ENCODE measurements at regions not wholly inside any gene's neighbourhood (a gene's known extent, or its start where the extent isn't known, plus 50 kb on each side); places are given as distances from the start of the nearest gene placed in this dataset.

- Histone ChIP-seq H3K27ac (ENCODE audit: low read depth in 1 of 2, low read length in 1 of 2) (no peak overlapping the region), H3K4me1 (ENCODE audit: control insufficient read depth in 2 of 2, insufficient read depth in 2 of 2, low read length in 2 of 2) (no peaks in the 10 kb centered on the region), H3K36me3 (ENCODE audit: control insufficient read depth in 2 of 2, insufficient read depth in 2 of 2, low read length in 1 of 2) (no peaks in the 10 kb centered on the region), H3K27me3 (ENCODE audit: control insufficient read depth in 2 of 2, insufficient read depth in 1 of 2, low read length in 1 of 2) (peaks cover 0 to 1% of the 10 kb centered on the region in 2 donors), H3K4me3 (ENCODE audit: low read length in 2 of 2) (no peak overlapping the region), H3K9me3 (ENCODE audit: control insufficient read depth in 2 of 2, insufficient read depth in 1 of 2, low read length in 1 of 2) (no peaks in the 10 kb centered on the region)
- 89% methylated on average over 8 of the region's 8 CpGs for WGBS
- DNase-seq (ENCODE audit: low read depth in 6 of 9, low spot score in 9 of 9) = no peak
These were observed 58.5 kb upstream of the TWIST2 start for GRCh38 chr2:238789317-238789806.

GRCh38 chr2:238790126-238790832 lies 57.6 kb upstream of the TWIST2 start:
- Histone ChIP-seq H3K4me1 (ENCODE audit: control insufficient read depth in 2 of 2, insufficient read depth in 2 of 2, low read length in 2 of 2) (no peaks in the 10 kb centered on the region), H3K27me3 (ENCODE audit: control insufficient read depth in 2 of 2, insufficient read depth in 1 of 2, low read length in 1 of 2) (no peaks in the 10 kb centered on the region), H3K27ac (ENCODE audit: low read depth in 1 of 2, low read length in 1 of 2) (no peak overlapping the region), H3K9me3 (ENCODE audit: control insufficient read depth in 2 of 2, insufficient read depth in 1 of 2, low read length in 1 of 2) (no peaks in the 10 kb centered on the region), H3K36me3 (ENCODE audit: control insufficient read depth in 2 of 2, insufficient read depth in 2 of 2, low read length in 1 of 2) (no peaks in the 10 kb centered on the region), H3K4me3 (ENCODE audit: low read length in 2 of 2) (no peak overlapping the region)
- DNase-seq (ENCODE audit: low read depth in 6 of 9, low spot score in 9 of 9) = no peak
- WGBS = 93% methylated on average over 16 of the region's 16 CpGs

- Histone ChIP-seq H3K27ac (ENCODE audit: low read depth in 1 of 2, low read length in 1 of 2) (no peak overlapping the region), H3K36me3 (ENCODE audit: control insufficient read depth in 2 of 2, insufficient read depth in 2 of 2, low read length in 1 of 2) (no peaks in the 10 kb centered on the region), H3K4me3 (ENCODE audit: low read length in 2 of 2) (no peak overlapping the region), H3K27me3 (ENCODE audit: control insufficient read depth in 2 of 2, insufficient read depth in 1 of 2, low read length in 1 of 2) (no peaks in the 10 kb centered on the region), H3K4me1 (ENCODE audit: control insufficient read depth in 2 of 2, insufficient read depth in 2 of 2, low read length in 2 of 2) (no peaks in the 10 kb centered on the region), H3K9me3 (ENCODE audit: control insufficient read depth in 2 of 2, insufficient read depth in 1 of 2, low read length in 1 of 2) (no peaks in the 10 kb centered on the region)
- DNase-seq (ENCODE audit: low read depth in 6 of 9, low spot score in 9 of 9) = no peak
- WGBS = 95% methylated on average over 12 of the region's 12 CpGs
These were observed 57.1 kb upstream of the TWIST2 start for GRCh38 chr2:238790833-238791230.

- 90% methylated on average over 14 of the region's 14 CpGs for WGBS
These were observed 56.5 kb upstream of the TWIST2 start for GRCh38 chr2:238791354-238791753.

GRCh38 chr2:238793306-238793705 lies 54.6 kb upstream of the TWIST2 start:
- H3K4me3 ChIP-seq (ENCODE audit: low read length in 2 of 2) = no peak overlapping the region
- 94% methylated on average over 5 of the region's 5 CpGs for WGBS
- H3K4me1 ChIP-seq (ENCODE audit: control insufficient read depth in 2 of 2, insufficient read depth in 2 of 2, low read length in 2 of 2) = no peaks in the 10 kb centered on the region
- DNase-seq (ENCODE audit: low read depth in 6 of 9, low spot score in 9 of 9) = no peak
- H3K36me3 ChIP-seq (ENCODE audit: control insufficient read depth in 2 of 2, insufficient read depth in 2 of 2, low read length in 1 of 2) = no peaks in the 10 kb centered on the region
- H3K27me3 ChIP-seq (ENCODE audit: control insufficient read depth in 2 of 2, insufficient read depth in 1 of 2, low read length in 1 of 2) = no peaks in the 10 kb centered on the region
- no peak overlapping the region for H3K27ac ChIP-seq (ENCODE audit: low read depth in 1 of 2, low read length in 1 of 2)
- H3K9me3 ChIP-seq (ENCODE audit: control insufficient read depth in 2 of 2, insufficient read depth in 1 of 2, low read length in 1 of 2) = peaks cover 0 to 5% of the 10 kb centered on the region in 2 donors

More at GRCh38 chr2:238791354-238791753, 56.5 kb upstream of the TWIST2 start:
- Histone ChIP-seq H3K9me3 (ENCODE audit: control insufficient read depth in 2 of 2, insufficient read depth in 1 of 2, low read length in 1 of 2) (peaks cover 0 to 3% of the 10 kb centered on the region in 2 donors), H3K4me3 (ENCODE audit: low read length in 2 of 2) (no peak overlapping the region), H3K4me1 (ENCODE audit: control insufficient read depth in 2 of 2, insufficient read depth in 2 of 2, low read length in 2 of 2) (no peaks in the 10 kb centered on the region), H3K27me3 (ENCODE audit: control insufficient read depth in 2 of 2, insufficient read depth in 1 of 2, low read length in 1 of 2) (no peaks in the 10 kb centered on the region), H3K27ac (ENCODE audit: low read depth in 1 of 2, low read length in 1 of 2) (no peak overlapping the region), H3K36me3 (ENCODE audit: control insufficient read depth in 2 of 2, insufficient read depth in 2 of 2, low read length in 1 of 2) (no peaks in the 10 kb centered on the region)
- no peak for DNase-seq (ENCODE audit: low read depth in 6 of 9, low spot score in 9 of 9)

- Histone ChIP-seq H3K27me3 (ENCODE audit: control insufficient read depth in 2 of 2, insufficient read depth in 1 of 2, low read length in 1 of 2) (no peaks in the 10 kb centered on the region), H3K4me1 (ENCODE audit: control insufficient read depth in 2 of 2, insufficient read depth in 2 of 2, low read length in 2 of 2) (no peaks in the 10 kb centered on the region), H3K36me3 (ENCODE audit: control insufficient read depth in 2 of 2, insufficient read depth in 2 of 2, low read length in 1 of 2) (no peaks in the 10 kb centered on the region), H3K27ac (ENCODE audit: low read depth in 1 of 2, low read length in 1 of 2) (no peak overlapping the region), H3K4me3 (ENCODE audit: low read length in 2 of 2) (no peak overlapping the region), H3K9me3 (ENCODE audit: control insufficient read depth in 2 of 2, insufficient read depth in 1 of 2, low read length in 1 of 2) (peaks cover 0 to 5% of the 10 kb centered on the region in 2 donors)
- 95% methylated on average over 9 of the region's 9 CpGs for WGBS
- no peak for DNase-seq (ENCODE audit: low read depth in 6 of 9, low spot score in 9 of 9)
These were observed 54.0 kb upstream of the TWIST2 start for GRCh38 chr2:238793801-238794449.

GRCh38 chr2:238796223-238796885 lies 51.5 kb upstream of the TWIST2 start:
- DNase-seq (ENCODE audit: low read depth in 6 of 9, low spot score in 9 of 9) = no peak
- Histone ChIP-seq H3K27ac (ENCODE audit: low read depth in 1 of 2, low read length in 1 of 2) (no peak overlapping the region), H3K27me3 (ENCODE audit: control insufficient read depth in 2 of 2, insufficient read depth in 1 of 2, low read length in 1 of 2) (no peaks in the 10 kb centered on the region), H3K9me3 (ENCODE audit: control insufficient read depth in 2 of 2, insufficient read depth in 1 of 2, low read length in 1 of 2) (peaks cover 0 to 5% of the 10 kb centered on the region in 2 donors), H3K36me3 (ENCODE audit: control insufficient read depth in 2 of 2, insufficient read depth in 2 of 2, low read length in 1 of 2) (no peaks in the 10 kb centered on the region), H3K4me1 (ENCODE audit: control insufficient read depth in 2 of 2, insufficient read depth in 2 of 2, low read length in 2 of 2) (no peaks in the 10 kb centered on the region), H3K4me3 (ENCODE audit: low read length in 2 of 2) (no peak overlapping the region)
- WGBS = 93% methylated on average over 16 of the region's 16 CpGs

- no peak for DNase-seq (ENCODE audit: low read depth in 6 of 9, low spot score in 9 of 9)
- H3K36me3 ChIP-seq (ENCODE audit: control insufficient read depth in 2 of 2, insufficient read depth in 2 of 2, low read length in 1 of 2) = no peaks in the 10 kb centered on the region
- no peak overlapping the region for H3K4me3 ChIP-seq (ENCODE audit: low read length in 2 of 2)
- no peaks in the 10 kb centered on the region for H3K4me1 ChIP-seq (ENCODE audit: control insufficient read depth in 2 of 2, insufficient read depth in 2 of 2, low read length in 2 of 2)
- H3K27ac ChIP-seq (ENCODE audit: low read depth in 1 of 2, low read length in 1 of 2) = no peak overlapping the region
- peaks cover 0 to 5% of the 10 kb centered on the region in 2 donors for H3K9me3 ChIP-seq (ENCODE audit: control insufficient read depth in 2 of 2, insufficient read depth in 1 of 2, low read length in 1 of 2)
- H3K27me3 ChIP-seq (ENCODE audit: control insufficient read depth in 2 of 2, insufficient read depth in 1 of 2, low read length in 1 of 2) = no peaks in the 10 kb centered on the region
- 95% methylated on average over 8 of the region's 8 CpGs for WGBS
These were observed 50.3 kb upstream of the TWIST2 start for GRCh38 chr2:238797537-238797936.
